ENCODE measurements at regions not wholly inside any gene's neighbourhood (a gene's known extent, or its start where the extent isn't known, plus 50 kb on each side); places are given as distances from the start of the nearest gene placed in this dataset.
"Not testable (repeated sequence)": the region's sequence is repeated elsewhere in the genome, so short reads cannot be mapped to it uniquely, and the experiment has no call there.

- DNase-seq: peak; percentile 6
Observed at GRCh38 chr6:94213226-94213625, 793.9 kb upstream of the EPHA7 start.

- no peak for DNase-seq
Observed at GRCh38 chr6:94196891-94197290, 777.5 kb upstream of the EPHA7 start.

GRCh38 chr6:94190030-94190429 is 770.7 kb upstream of the EPHA7 start:
- no peak for DNase-seq

GRCh38 chr6:94184666-94185464 is 765.5 kb upstream of the EPHA7 start:
- no peak for DNase-seq

GRCh38 chr6:94177429-94177828 is 758.1 kb upstream of the EPHA7 start:
- DNase-seq: no peak

DNA sequence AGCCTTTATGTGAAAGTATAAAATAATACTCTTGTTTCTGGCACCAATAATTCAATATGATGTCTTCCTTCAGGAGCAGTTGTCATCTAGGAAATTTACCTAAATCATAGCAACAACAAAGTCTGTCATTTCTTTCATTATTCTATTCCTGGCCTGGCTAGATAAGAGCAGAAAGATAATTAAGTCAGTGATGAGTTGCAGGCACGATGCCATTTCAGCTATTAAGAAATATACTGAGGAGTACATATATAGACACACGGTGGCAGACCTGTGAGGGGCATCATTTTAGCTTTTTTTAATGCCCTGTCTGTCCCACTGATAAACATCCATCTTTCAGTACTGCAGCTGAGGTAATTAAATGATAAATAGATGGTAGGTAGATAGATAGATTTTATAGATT is 756.1 kb upstream of the EPHA7 start:
- DNase-seq: no peak

GRCh38 chr6:94163877-94164276 is 744.5 kb upstream of the EPHA7 start:
- no peak for DNase-seq

DNA sequence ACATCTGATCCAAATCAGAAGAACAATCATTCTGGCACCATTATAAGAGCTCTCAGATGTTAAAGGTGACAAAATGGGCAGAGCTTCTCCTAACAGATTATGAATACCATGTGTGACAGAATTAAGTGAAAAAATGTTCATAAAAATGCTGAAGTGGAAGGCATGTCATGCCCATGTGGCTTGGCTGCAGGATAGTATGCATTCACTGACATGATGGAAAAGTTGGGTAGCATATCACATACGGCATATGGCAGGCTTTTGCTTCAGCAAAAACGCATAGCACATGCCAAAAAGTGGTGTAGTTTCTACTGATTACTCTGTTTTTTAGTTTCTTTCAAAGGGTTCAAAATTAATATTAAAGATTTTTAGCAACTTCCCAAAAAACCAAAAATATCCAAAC is 731.5 kb upstream of the EPHA7 start:
- no peak for DNase-seq

- no peak for DNase-seq
Observed at GRCh38 chr6:94144807-94145206, 725.4 kb upstream of the EPHA7 start.

DNA sequence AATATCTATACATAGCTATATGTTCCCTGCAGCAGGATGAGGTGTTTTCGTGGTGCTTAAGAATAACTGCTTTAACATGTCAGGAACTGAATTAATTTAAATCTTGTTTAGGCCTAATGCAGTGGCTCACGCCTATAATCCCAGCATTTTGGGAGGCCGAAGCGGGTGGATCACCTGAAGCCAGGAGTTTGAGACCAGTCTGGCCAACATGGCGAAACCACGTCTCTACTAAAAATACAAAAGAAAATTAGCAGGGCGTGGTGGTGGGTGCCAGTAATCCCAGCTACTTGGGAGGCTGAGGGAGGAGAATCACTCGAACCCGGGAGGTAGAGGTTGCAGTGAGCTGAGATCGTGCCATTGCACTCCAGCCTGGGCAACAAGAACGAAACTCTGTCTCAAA is 717.8 kb upstream of the EPHA7 start:
- not testable (repeated sequence) for DNase-seq

GRCh38 chr6:94133106-94133505 is 713.7 kb upstream of the EPHA7 start:
- DNase-seq: no peak

GRCh38 chr6:94131271-94131670 is 711.9 kb upstream of the EPHA7 start:
- no peak for DNase-seq

DNA sequence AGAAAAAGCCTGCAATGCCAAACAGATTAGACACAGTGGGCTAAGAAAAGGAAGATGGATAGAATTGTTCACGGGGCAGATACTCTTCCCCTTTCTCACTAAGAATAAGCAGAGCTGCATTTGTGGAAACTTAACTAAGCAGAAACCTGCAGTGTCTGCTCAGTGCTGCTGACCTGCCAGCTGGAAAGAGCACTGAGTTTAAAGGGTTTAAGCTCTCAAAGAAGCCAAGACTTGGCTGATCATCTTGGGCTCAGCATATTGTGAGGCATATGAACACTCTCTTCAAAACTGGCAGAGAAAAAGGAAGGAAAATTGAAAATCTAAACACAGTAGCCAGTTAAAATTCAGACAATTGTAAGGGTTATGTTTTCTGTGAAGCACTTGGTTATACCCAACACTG is 711.1 kb upstream of the EPHA7 start:
- no peak for DNase-seq

DNA sequence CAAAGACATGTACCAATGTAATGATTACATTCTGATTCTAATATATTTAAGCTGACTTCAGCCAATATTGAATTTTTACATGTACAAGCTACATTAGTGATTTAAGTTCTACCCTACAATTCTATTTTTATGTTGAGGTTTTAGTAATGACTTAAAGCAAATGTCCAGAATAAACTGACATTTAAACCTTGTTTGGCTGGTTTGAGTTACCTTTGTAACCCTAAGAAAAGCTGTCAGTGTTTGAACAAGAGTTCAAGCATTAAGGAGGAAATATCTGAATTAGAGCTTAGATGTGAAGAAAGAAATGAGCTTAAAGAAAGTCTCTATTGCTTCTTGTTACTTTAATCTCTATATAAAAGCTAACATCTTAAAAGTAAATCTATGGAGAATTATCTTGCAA is 710.6 kb upstream of the EPHA7 start:
- DNase-seq: no peak

DNA sequence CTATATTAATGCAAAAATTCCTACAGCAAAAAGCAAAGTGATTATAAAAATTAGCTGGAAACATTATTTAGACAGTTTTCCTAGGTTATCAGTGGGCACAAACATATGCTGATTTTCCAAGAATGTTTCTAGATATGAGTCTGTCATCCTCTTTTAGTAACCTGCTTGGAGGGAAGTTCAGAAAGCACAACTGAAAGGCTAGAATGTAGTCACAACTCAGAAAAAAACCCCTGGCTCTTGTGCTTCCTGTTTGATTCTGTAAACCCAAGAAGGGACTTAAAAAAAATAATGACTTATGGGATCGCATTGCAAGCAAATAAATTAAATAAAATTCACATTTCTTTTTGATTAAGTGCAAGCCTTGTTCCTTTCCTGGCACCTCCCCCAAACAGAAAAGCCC is 708.4 kb upstream of the EPHA7 start:
- DNase-seq: no peak

DNA sequence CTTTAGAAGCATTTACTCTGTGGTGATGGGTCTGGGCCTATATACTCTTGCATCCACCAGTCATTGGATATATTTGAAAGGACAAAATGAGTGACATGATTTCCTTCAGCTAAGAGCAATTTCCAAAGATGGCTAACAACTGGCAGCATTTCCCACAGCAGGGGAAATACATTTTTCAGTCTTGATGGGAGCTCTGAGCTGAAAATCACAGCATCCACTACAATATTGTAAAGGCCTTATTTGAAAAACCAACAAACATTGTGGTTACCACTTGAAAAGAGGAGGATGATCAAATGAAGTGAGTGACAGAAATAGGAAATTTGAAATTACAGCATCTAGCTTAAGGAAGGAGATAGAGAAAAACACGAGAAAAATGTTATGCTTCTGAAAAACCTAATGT is 705.0 kb upstream of the EPHA7 start:
- DNase-seq: no peak

GRCh38 chr6:94121094-94121493 is 701.7 kb upstream of the EPHA7 start:
- no peak for DNase-seq

DNA sequence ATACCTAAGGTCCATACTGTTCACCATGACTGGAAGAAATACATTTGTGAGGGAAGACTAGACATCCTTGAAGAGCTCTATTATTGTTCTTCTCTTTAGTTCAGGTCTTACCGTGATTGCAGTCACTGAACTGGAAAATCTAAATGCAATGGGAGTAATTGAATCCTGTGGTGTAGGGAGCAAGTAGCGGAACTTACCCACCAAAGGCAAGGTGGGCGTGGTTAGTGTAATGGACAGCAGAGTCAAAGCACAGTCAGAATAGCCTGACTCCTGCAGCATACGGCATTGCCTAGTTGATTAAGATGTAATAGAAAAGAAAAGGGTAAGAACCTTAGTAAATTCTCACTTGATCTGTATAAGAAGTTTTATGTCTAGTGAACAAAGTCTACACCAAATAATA is 679.7 kb upstream of the EPHA7 start:
- no peak for DNase-seq

GRCh38 chr6:94095961-94096360 is 676.6 kb upstream of the EPHA7 start:
- DNase-seq: no peak

DNA sequence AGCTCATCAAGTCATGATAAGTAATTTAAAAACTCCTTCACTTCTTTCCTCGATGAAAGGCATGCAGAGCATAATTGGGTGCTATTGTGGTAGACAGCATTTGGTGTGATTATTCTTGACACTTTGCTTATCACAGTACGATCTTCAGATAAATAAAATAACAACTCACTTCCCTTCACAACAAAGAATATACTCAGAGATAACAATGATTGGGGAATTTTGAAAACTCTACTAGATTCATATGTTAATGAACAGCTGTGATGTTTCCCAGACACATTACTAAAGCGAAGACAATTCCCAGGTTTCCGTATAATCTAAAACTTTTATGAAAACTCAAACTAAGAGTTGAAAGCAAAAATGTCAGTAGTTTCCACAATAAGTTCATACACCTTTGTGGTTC is 670.6 kb upstream of the EPHA7 start:
- no peak for DNase-seq

DNA sequence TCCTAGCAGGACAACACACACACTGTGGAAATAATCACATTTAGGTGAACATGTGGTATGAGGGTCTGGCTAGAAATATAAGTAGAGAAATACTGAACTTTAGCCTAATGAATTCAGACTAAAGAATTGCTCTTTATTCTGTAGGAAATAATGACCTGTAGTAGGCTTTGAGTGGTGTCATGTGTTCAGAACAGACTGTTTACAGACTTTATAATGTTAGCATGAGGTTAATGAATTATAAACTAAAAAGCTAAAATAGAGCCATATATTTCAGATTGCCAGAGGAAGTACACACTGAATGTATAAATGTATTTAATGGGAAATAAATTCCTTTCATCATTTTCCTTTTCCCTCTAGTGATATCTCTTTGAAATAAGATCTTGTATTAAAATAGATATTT is 669.5 kb upstream of the EPHA7 start:
- DNase-seq: no peak

- DNase-seq: no peak
Observed at GRCh38 chr6:94074764-94075163, 655.4 kb upstream of the EPHA7 start.

DNA sequence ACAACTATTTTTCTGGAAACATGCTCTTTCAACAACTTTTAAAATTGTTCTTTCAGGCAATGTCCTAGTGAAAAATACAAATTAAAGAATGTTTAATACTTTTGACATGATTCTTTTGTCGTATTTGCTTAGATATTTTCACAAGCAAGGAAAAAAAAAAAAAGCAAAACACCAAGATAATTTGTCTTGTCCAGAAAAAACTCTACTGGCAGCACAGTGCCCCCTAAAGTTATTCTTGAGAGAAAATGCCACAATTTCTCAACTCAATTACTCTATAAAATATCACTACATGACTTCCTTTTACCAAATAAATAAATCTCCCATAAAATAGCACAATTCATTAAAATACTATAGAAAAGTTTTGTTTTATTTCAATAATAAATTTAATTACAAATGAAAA is 652.5 kb upstream of the EPHA7 start:
- DNase-seq: no peak

GRCh38 chr6:94065707-94066337 is 646.5 kb upstream of the EPHA7 start:
- DNase-seq: no peak

GRCh38 chr6:94052749-94053148 is 633.4 kb upstream of the EPHA7 start:
- no peak for DNase-seq

Data from NCI-H345 (cell line).